HepG2 (cell line): ENCODE measurements at regions not wholly inside any gene's neighbourhood (a gene's known extent, or its start where the extent isn't known, plus 50 kb on each side); places are given as distances from the start of the nearest gene placed in this dataset.

Experiments used
- EEA1 ChIP-seq: sonication (generic); formaldehyde crosslinking; IDR thresholded peaks from 2 replicates; pipeline ENCODE4 v1.5.1; 2020; ENCODE audit warnings: mild to moderate bottlenecking, missing genetic modification reagents, borderline replicate concordance
- GABPA ChIP-seq, 2 experiments: IDR thresholded peaks; 2 replicates each; pipeline ENCODE4 v1.6.1; 2011 to 2016; ENCODE audit warnings: low read depth in 2 of 2, low read length in 1 of 2, missing biosample characterization in 1 of 2, missing genetic modification characterization in 1 of 2
- HNF1B ChIP-seq: sonication (generic); formaldehyde crosslinking; IDR thresholded peaks from 2 replicates; pipeline ENCODE4 v1.5.1; 2020; ENCODE audit warnings: mild to moderate bottlenecking, moderate library complexity, missing genetic modification reagents
- JUNB ChIP-seq: sonication (generic); formaldehyde crosslinking; IDR thresholded peaks from 2 replicates; pipeline ENCODE4 v1.8.0; 2022; ENCODE audit warnings: missing genetic modification reagents, mild to moderate bottlenecking, borderline replicate concordance
- KLF9 ChIP-seq: IDR thresholded peaks from 2 replicates; pipeline ENCODE4 v1.6.1; 2016; ENCODE audit warnings: low read depth
- NCOA1 ChIP-seq: sonication (generic); formaldehyde crosslinking; IDR thresholded peaks from 2 replicates; pipeline ENCODE4 v1.9.0; 2021; ENCODE audit warnings: missing genetic modification reagents
- PHF8 ChIP-seq: sonication (generic); formaldehyde crosslinking; IDR thresholded peaks from 2 replicates; pipeline ENCODE4 v1.5.0; 2020; ENCODE audit warnings: missing genetic modification reagents
- POGK ChIP-seq: sonication (generic); formaldehyde crosslinking; conservative IDR thresholded peaks from 2 replicates; pipeline ENCODE4 v1.8.0; 2022; ENCODE audit warnings: mild to moderate bottlenecking, moderate library complexity, missing genetic modification reagents
- RXRB ChIP-seq: IDR thresholded peaks from 2 replicates; pipeline ENCODE4 v1.6.1; 2016; ENCODE audit warnings: borderline replicate concordance, missing genetic modification reagents, missing compliant biosample characterization
- SP140L ChIP-seq: sonication (generic); formaldehyde crosslinking; IDR thresholded peaks from 2 replicates; pipeline ENCODE4 v1.4.0; 2020; ENCODE audit warnings: missing genetic modification reagents, borderline replicate concordance
- SP4 ChIP-seq: sonication (generic); formaldehyde crosslinking; IDR thresholded peaks from 2 replicates; pipeline ENCODE4 v1.8.1; 2023; ENCODE audit warnings: mild to moderate bottlenecking, missing genetic modification reagents
- SYNCRIP ChIP-seq: fragments of 200-400 bp; formaldehyde crosslinking; IDR thresholded peaks from 2 replicates; pipeline ENCODE4 v1.6.1; 2018; ENCODE audit warnings: mild to moderate bottlenecking, low read depth, low read length; ENCODE audit not compliant: insufficient read depth
- TBL1XR1 ChIP-seq: fragments of 150-350 bp; IDR thresholded peaks from 2 replicates; pipeline ENCODE4 v1.6.1; 2014; ENCODE audit warnings: borderline replicate concordance, low read length; ENCODE audit not compliant: partially characterized antibody
- TGIF2 ChIP-seq: IDR thresholded peaks from 2 replicates; pipeline ENCODE4 v1.6.1; 2016; ENCODE audit warnings: control low read depth, missing compliant biosample characterization
- YEATS4 ChIP-seq: sonication (generic); formaldehyde crosslinking; IDR thresholded peaks from 2 replicates; pipeline ENCODE4 v1.4.0; 2020; ENCODE audit warnings: missing genetic modification reagents, borderline replicate concordance
- ZFP90 ChIP-seq: sonication (generic); formaldehyde crosslinking; IDR thresholded peaks from 2 replicates; pipeline ENCODE4 v1.8.0; 2022; ENCODE audit warnings: missing genetic modification reagents, mild to moderate bottlenecking, inconsistent platforms, borderline replicate concordance
- ZKSCAN5 ChIP-seq: sonication (generic); formaldehyde crosslinking; IDR thresholded peaks from 2 replicates; pipeline ENCODE4 v1.5.1; 2020; ENCODE audit warnings: mild to moderate bottlenecking, missing genetic modification reagents
- ZMAT5 ChIP-seq: sonication (generic); formaldehyde crosslinking; IDR thresholded peaks from 2 replicates; pipeline ENCODE4 v1.5.0; 2020; ENCODE audit warnings: mild to moderate bottlenecking, low read depth, missing genetic modification reagents, borderline replicate concordance
- ZNF460 ChIP-seq: sonication (generic); formaldehyde crosslinking; IDR thresholded peaks from 2 replicates; pipeline ENCODE4 v1.5.1; 2020; ENCODE audit warnings: missing genetic modification reagents, mild to moderate bottlenecking, borderline replicate concordance
- ZNF629 ChIP-seq: sonication (generic); formaldehyde crosslinking; conservative IDR thresholded peaks from 2 replicates; pipeline ENCODE4 v1.5.0; 2020; ENCODE audit warnings: missing genetic modification reagents
- ZNF775 ChIP-seq: sonication (generic); formaldehyde crosslinking; IDR thresholded peaks from 2 replicates; pipeline ENCODE4 v1.4.0; 2020; ENCODE audit warnings: missing genetic modification reagents, mild to moderate bottlenecking, moderate library complexity, borderline replicate concordance
- TF ChIP-seq, protein P1 (sequence below): sonication (generic); formaldehyde crosslinking; IDR thresholded peaks from 2 replicates; pipeline ENCODE4 v1.4.0; 2020; ENCODE audit warnings: mild to moderate bottlenecking, missing genetic modification reagents

DNA sequence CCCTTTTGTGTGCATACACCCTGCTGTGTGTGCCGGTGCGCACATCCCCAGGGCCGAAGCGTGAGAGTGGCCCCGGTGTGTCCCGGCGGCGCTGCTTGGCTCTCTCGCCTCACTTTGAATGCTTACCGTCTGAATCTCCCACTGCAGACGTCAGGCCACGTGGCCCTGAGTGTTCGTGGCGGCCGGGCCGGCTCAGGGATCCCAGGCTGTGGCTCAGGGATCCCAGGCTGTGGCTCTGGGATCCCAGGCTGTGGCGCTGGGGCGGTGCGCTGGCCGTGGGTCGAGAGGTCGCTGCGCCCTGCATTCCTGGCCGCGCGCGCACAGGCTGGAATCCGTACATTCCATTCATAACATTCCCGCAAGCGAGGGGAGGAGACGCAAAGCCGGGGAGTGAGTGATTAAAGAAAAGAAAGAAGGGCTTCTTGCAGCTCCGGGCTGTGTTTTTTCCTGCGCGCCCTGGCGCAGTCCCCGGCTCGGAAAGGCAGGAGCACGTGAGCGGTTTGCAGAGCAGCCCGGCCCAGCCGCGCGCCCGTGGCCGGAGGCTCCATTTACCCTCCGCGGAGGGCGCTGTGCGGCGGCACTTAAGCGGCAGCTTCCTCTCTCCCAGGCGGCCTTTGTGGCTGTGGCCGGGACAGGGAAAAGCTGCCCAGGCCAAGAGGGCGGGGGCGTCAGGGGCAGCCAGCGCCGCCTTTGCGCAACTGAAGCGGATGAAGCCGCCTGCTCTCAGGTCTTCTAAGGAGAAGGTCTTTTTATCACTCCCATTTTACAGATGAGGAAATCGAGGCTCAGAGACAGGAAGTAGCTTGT lies 87.0 kb upstream of the ALDH1L1 start (continued):
- TF ChIP-seq ZMAT5 (no peak), SP140L (CRISPR knock-in tag) (no peak), HNF1B (CRISPR knock-in tag) (peak; percentile 39; the same call in 1 of the 2 replicates), GABPA (IDR thresholded peaks at IDR 0.05; ENCODE audit: low read depth, low read length) (no peak), GABPA (CRISPR knock-in tag; IDR thresholded peaks at IDR 0.05; ENCODE audit: low read depth) (no peak), SP4 (CRISPR knock-in tag) (no peak; the same call in 1 of the 2 replicates), EEA1 (CRISPR knock-in tag) (no peak), SYNCRIP (no peak), ZNF629 (peak; percentile 99), NCOA1 (no peak; the same call in 1 of the 2 replicates), TGIF2 (CRISPR knock-in tag) (no peak), ZKSCAN5 (CRISPR knock-in tag) (no peak), ZNF775 (no peak), RXRB (CRISPR knock-in tag) (no peak; the same call in 1 of the 2 replicates), KLF9 (CRISPR knock-in tag) (no peak), TBL1XR1 (no peak), ZFP90 (CRISPR knock-in tag) (no peak), JUNB (CRISPR knock-in tag) (no peak), YEATS4 (peak; percentile 64; the same call in 1 of the 2 replicates), ZNF460 (CRISPR knock-in tag) (no peak), POGK (CRISPR knock-in tag) (peak; percentile 91), PHF8 (peak; percentile 57)
- TF ChIP-seq, protein P1, sequence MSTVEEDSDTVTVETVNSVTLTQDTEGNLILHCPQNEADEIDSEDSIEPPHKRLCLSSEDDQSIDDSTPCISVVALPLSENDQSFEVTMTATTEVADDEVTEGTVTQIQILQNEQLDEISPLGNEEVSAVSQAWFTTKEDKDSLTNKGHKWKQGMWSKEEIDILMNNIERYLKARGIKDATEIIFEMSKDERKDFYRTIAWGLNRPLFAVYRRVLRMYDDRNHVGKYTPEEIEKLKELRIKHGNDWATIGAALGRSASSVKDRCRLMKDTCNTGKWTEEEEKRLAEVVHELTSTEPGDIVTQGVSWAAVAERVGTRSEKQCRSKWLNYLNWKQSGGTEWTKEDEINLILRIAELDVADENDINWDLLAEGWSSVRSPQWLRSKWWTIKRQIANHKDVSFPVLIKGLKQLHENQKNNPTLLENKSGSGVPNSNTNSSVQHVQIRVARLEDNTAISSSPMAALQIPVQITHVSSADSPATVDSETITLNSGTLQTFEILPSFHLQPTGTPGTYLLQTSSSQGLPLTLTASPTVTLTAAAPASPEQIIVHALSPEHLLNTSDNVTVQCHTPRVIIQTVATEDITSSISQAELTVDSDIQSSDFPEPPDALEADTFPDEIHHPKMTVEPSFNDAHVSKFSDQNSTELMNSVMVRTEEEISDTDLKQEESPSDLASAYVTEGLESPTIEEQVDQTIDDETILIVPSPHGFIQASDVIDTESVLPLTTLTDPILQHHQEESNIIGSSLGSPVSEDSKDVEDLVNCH = no peak
